ENCODE measurements at regions not wholly inside any gene's neighbourhood (a gene's known extent, or its start where the extent isn't known, plus 50 kb on each side); places are given as distances from the start of the nearest gene placed in this dataset.

GRCh38 chr7:148950806-148951205 lies 66.7 kb upstream of the EZH2 start:
- DNase-seq (ENCODE audit: low read depth): no peak

- DNase-seq (ENCODE audit: low read depth): no peak
Measured at GRCh38 chr7:148944935-148945934, 61.1 kb upstream of the EZH2 start.

- DNase-seq (ENCODE audit: low read depth): no peak
Measured at GRCh38 chr7:148941598-148942275, 57.6 kb upstream of the EZH2 start.

- DNase-seq (ENCODE audit: low read depth): peak; percentile 35
Measured at GRCh38 chr7:148940702-148941597, 56.9 kb upstream of the EZH2 start.

- no peak for DNase-seq (ENCODE audit: low read depth)
Measured at GRCh38 chr7:148939128-148939755, 55.2 kb upstream of the EZH2 start.

- no peak for DNase-seq (ENCODE audit: low read depth)
Measured at GRCh38 chr7:148935451-148935850, 51.4 kb upstream of the EZH2 start.
